ENCODE measurements at regions not wholly inside any gene's neighbourhood (a gene's known extent, or its start where the extent isn't known, plus 50 kb on each side); places are given as distances from the start of the nearest gene placed in this dataset.

GRCh38 chr22:49180683-49181024 is 647.0 kb downstream of the BRD1 start:
- DNase-seq (ENCODE audit: low read depth in 3 of 3) = no peak

- no peak for DNase-seq (ENCODE audit: low read depth in 3 of 3)
Observed at GRCh38 chr22:49179886-49180682, 647.6 kb downstream of the BRD1 start.

DNA sequence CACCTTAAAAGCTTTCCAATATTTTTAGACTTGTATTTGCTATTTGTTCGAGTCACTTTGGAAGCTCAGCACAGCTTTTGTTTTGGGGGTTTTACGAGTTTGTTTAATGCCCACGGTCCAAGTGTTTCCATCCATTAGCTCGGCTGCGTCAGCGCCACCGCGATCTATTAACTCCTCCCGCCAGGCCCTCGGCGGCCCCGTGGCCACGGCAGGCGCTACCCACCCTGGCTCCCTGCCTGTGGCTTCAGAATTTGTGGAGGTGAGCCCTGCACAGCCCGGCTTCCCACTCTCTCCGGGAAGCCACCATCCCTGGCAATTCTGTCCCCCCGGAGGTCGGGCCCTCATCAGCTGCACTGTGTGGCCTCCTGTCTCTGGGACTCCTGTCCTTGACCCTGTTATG is 648.5 kb downstream of the BRD1 start:
- DNase-seq (ENCODE audit: low read depth in 3 of 3) = no peak

DNA sequence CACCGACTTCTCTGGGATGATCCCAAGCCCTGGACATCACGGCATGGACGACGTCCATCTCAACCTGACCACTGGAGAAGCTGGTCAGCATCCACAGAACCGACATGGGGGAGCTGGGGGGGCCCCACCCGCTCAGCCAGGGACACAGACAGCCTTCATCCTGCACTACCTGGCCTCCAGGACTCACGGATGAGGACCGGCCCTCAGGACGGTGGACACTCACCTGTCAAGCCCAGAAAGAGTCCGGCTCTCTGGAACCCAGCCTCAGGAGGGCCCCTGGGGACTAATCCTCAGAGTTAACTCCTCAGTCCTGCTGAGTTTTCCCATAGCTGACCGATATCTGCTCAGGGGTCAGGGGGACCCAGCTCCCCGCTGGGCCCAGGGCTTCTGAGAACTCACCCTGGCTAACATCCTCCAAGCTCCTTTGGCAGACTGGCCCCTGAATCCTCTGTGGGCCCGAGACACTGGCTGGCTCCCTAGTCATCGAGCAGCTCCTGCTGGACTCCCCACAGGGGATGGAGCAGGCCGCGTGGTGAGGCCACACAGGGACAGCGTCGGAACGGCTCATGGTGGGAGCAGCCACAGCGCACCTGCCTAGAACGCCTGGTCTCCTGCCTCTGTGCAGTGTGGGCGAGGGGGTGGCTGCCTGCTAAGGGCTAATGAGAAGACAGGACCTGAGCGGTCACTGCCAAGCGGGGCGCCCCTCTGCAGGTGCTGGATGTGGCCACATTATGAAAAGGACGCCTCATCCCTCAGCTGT is 649.2 kb downstream of the BRD1 start:
- DNase-seq (ENCODE audit: low read depth in 3 of 3) = no peak

DNA sequence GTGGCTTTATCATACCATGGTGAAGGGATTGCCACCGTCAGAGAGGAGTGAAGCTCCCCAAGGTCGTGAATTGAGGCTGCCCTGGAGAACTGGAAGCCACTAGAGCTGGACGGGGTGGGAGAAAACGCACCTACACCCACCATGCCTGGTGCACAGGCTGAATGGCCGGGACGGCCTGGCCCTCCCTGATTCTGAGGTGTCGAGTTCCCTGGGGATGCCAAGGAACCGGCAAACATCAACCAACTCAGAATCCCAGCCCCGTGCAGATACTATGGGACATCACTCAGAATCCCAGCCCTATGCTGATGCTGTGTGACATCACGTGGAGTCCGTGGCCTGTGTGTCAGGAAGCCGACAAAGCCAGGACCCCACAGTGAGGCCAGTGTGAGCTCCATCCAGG is 650.0 kb downstream of the BRD1 start:
- no peak for DNase-seq (ENCODE audit: low read depth in 3 of 3)

DNA sequence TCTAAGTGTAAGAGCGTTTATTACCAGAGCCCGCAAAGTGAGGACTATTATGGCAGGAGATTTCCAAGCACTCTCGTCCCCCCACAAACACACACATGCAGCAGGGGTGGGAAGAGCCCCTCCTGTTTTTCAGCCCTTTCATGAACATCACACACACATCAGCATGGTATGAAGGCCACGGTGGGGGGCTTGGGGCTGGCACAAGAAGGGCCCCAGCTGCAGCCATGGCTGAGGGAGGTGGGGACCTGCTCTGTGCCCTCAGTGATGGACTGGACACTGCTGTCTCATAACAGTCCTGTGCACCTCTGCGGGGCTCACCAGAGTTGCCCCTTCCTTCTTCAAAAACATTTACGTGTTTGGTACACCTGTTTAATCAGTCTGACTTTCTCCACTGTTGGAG is 650.7 kb downstream of the BRD1 start:
- DNase-seq (ENCODE audit: low read depth in 3 of 3) = no peak

GRCh38 chr22:49170053-49170452 is 657.6 kb downstream of the BRD1 start:
- no peak for DNase-seq (ENCODE audit: low read depth in 3 of 3)

DNA sequence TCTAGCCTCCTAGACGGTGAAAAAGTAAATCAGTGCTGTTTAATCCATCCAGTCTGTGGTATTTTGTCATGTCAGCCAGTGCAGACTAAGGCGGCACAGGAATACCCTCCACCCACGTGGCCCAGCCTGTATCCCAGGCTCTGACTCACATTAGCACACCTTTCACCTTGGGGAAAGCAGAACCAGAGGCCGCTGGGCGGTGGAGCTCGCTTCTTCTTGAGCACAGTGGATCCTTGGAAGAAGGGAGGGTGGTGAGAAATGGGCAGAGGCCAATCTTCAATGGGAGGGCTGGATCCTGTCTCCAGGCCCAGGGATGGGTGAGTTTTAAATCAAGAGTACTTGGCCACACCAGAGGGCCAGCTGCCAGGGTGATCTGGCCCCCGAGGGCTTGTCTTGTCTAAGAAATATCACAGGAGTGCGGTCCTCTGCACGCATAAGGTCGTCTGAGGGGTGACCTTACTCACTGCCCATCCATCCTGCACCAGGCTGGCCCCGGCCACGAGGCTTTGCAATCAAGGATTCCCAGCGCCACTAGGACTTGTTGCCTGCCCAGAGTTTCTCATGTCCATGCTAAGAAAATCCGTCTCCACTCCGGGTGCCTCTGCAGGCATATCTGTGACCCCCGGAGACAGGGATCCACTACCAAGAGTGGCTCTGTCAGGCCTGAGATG is 658.5 kb downstream of the BRD1 start:
- DNase-seq (ENCODE audit: low read depth in 3 of 3) = no peak

- DNase-seq (ENCODE audit: low read depth in 3 of 3) = no peak
Observed at GRCh38 chr22:49168219-49168813, 659.4 kb downstream of the BRD1 start.

- no peak for DNase-seq (ENCODE audit: low read depth in 3 of 3)
Observed at GRCh38 chr22:49166746-49167145, 660.9 kb downstream of the BRD1 start.

GRCh38 chr22:49166211-49166610 is 661.5 kb downstream of the BRD1 start:
- DNase-seq (ENCODE audit: low read depth in 3 of 3) = no peak

GRCh38 chr22:49164773-49165320 is 662.8 kb downstream of the BRD1 start:
- DNase-seq (ENCODE audit: low read depth in 3 of 3) = no peak

DNA sequence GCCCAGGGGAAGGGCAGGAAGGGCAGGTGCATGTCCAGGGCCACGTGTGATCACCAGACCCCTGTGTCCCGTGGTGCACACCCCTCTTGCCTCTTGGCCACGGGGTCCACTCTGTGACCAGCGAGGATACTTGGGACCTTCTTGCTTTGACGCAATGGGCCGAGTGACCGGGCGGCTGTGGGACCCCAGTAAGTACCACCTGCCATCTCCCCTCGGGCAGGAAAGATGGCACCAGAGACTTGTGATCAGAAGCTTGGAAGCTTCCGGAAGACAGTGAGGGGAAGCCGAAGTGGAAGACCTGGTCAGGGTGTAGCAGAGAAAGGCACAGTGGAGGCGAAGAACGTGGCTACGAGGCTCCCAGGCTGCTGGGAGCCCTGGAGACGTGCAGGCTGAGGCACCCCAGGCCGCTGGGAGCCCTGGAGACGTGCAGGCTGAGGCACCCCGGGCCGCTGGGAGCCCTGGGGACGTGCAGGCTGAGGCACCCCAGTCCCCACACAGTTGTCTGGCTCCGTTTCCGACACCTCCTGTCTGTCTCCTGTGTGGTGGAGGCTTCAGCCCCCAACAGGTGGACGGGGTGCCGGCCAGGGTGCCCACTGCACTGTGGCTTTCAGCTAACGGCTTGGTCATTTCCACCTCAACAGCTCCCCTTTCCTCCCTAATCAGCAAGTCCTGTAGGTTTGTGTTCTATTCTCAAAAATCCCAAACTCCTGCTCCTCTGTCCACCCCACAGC is 663.5 kb downstream of the BRD1 start:
- DNase-seq (ENCODE audit: low read depth in 3 of 3) = no peak

DNA sequence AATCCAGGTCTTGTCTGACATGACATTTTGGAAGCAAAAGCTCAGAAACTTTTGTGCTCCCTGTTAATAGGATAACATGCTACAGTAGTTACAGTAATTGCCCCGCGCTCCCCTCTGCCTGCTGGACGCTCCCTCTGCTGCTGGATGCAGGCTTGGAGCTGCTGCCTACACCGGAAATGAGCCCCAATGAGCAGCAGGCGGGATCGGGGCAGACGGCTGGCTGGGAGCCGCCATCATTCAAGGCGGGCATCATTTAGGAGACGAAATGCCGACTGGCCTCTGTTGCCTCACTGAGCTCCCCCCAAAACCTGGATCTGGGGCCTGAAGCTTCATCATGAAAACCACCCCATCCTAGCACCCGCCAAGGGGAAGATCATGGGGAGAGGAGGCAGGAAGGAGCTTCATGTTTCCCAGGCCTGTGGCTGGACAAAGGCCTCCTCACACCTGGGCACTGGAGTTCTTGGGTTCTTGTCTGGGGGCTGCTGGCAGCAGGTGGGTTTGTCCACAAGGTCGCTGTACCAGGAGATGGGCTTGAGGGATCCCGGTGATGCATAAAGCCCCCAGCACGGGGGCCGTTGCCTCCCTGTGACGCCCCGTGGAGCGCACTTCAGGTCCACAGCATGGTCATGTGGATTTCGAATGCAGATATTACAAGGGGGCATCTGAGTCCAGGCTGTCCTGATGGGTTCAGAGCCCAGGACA is 664.3 kb downstream of the BRD1 start:
- no peak for DNase-seq (ENCODE audit: low read depth in 3 of 3)

DNA sequence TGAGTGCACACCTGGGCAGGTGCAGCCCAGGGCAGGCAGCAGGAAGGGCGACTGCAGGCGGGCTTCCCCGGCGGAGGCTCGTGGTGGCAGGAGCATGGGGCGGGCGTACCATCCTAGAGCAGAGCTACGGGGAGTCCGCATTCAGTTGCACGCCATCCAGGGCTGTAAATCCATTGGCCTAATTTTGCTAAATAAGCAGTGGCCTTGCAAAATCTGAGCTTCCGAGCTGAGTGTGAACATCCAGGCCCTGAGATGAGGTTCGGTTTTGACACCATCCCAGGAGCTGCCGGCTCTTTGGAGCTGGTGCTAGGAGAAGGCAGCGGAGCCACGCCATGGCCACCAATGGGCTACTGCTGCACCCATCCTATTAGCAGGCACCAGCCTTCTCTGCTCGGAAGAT is 664.8 kb downstream of the BRD1 start:
- DNase-seq (ENCODE audit: low read depth in 3 of 3) = no peak

GRCh38 chr22:49161002-49161850 is 666.4 kb downstream of the BRD1 start:
- no peak for DNase-seq (ENCODE audit: low read depth in 3 of 3)

GRCh38 chr22:49160261-49161001 is 667.2 kb downstream of the BRD1 start:
- no peak for DNase-seq (ENCODE audit: low read depth in 3 of 3)

- DNase-seq (ENCODE audit: low read depth in 3 of 3) = no peak
Observed at GRCh38 chr22:49159711-49160110, 668.0 kb downstream of the BRD1 start.

Measured in stimulated activated CD4-positive, alpha-beta T cell treated with anti-CD3 and anti-CD28 coated beads, TNF-alpha, amount 100 ng/mL, for 48 hours (primary cell).